ENCODE measurements at regions not wholly inside any gene's neighbourhood (a gene's known extent, or its start where the extent isn't known, plus 50 kb on each side); places are given as distances from the start of the nearest gene placed in this dataset.
A peak's percentile ranks its signal among the peaks of the same experiment; 100 is the strongest.

DNA sequence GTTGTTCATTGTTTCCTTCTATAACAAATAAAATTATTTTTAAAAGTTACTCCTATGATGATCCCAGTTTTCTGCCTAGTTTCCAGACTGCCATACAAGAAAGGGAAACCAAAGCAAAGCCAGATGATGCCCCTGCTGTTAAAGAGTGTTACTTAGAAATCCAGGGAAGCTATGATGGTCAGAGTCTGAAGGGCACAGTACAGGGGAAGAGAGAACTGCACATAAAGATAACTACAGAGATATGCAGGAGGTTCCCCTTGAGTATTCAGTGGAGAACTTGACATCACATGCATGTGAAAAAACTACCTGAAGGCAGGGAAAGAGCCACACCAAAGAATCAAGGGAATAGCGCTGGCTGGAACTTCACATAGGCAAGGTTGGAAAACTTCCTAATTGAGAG is 494.2 kb upstream of the FSTL5 start:
- H3K4me3 ChIP-seq = no peak overlapping the region
- H3K36me3 ChIP-seq (ENCODE audit: insufficient read depth in 1 of 2, low read depth in 1 of 2) = no peaks in the 10 kb centered on the region
- no peak overlapping the region for H3K27ac ChIP-seq
- H3K4me1 ChIP-seq = no peaks in the 10 kb centered on the region
- no peaks in the 10 kb centered on the region for H3K27me3 ChIP-seq (ENCODE audit: insufficient read depth in 3 of 3, low read length in 2 of 3)
- H3K9me3 ChIP-seq = no peaks in the 10 kb centered on the region
- 90 to 100% (median 97%) methylated on average over 1 of the region's 1 CpG for WGBS, 3 donors
- ATAC-seq (no peak), DNase-seq (no peak)
- intact Hi-C loops (cut with DNase I) = no loop called here
- TF ChIP-seq CTCF (IDR thresholded peaks at IDR 0.05) = no peak

DNA sequence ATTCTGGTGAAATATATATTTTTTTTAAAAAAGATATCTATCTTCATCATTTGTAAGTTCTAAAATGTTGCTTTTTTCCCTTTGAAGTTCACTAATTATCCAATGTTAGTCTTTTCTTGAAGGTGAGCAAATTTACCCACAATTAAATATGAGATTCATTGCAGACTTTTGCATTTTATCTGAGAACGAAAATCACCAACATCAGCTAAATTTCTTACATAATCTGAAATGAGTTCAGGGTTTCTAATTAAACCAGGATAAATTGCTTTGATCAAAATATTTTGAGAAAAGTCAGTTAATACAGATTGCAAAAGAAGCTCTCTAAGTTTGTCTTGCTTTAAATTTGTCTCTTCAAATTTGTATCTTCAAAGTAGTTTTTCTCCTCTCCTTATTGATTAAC is 486.4 kb upstream of the FSTL5 start:
- no peak overlapping the region for H3K4me3 ChIP-seq
- ATAC-seq (no peak), DNase-seq (no peak)
- TF ChIP-seq CTCF (IDR thresholded peaks at IDR 0.05) = no peak
- H3K36me3 ChIP-seq (ENCODE audit: insufficient read depth in 1 of 2, low read depth in 1 of 2) = no peaks in the 10 kb centered on the region
- intact Hi-C loops (cut with DNase I) = no loop called here
- H3K4me1 ChIP-seq = no peaks in the 10 kb centered on the region
- 70% methylated on average over 1 of the region's 1 CpG for WGBS, 3 donors
- H3K27me3 ChIP-seq (ENCODE audit: insufficient read depth in 3 of 3, low read length in 2 of 3) = no peaks in the 10 kb centered on the region
- H3K9me3 ChIP-seq = no peaks in the 10 kb centered on the region
- no peak overlapping the region for H3K27ac ChIP-seq

GRCh38 chr4:162645381-162645780 is 481.6 kb upstream of the FSTL5 start:
- intact Hi-C loops (cut with DNase I) = loop anchor here in 1 of 2 donors (5.0 to 10.0 kb wide), 3 partner anchors 317 to 689 kb away; partner anchors contain the start of gene NPY1R
- DNase-seq (no peak), ATAC-seq (peak in 3 of 4 donors; percentile 55 to 69 (median 55))
- Histone ChIP-seq H3K9me3 (no peaks in the 10 kb centered on the region), H3K27ac (no peak overlapping the region), H3K4me3 (no peak overlapping the region), H3K27me3 (ENCODE audit: insufficient read depth in 3 of 3, low read length in 2 of 3) (no peaks in the 10 kb centered on the region), H3K4me1 (no peaks in the 10 kb centered on the region), H3K36me3 (ENCODE audit: insufficient read depth in 1 of 2, low read depth in 1 of 2) (no peaks in the 10 kb centered on the region)
- peak; percentile 62 for TF ChIP-seq CTCF (IDR thresholded peaks at IDR 0.05)
- 46 to 52% (median 52%) methylated on average over 4 of the region's 4 CpGs for WGBS, 3 donors

GRCh38 chr4:162644346-162644745 is 480.5 kb upstream of the FSTL5 start:
- no peaks in the 10 kb centered on the region for H3K27me3 ChIP-seq (ENCODE audit: insufficient read depth in 3 of 3, low read length in 2 of 3)
- H3K9me3 ChIP-seq = no peaks in the 10 kb centered on the region
- H3K27ac ChIP-seq = no peak overlapping the region
- no peaks in the 10 kb centered on the region for H3K36me3 ChIP-seq (ENCODE audit: insufficient read depth in 1 of 2, low read depth in 1 of 2)
- H3K4me3 ChIP-seq = no peak overlapping the region
- no peak for TF ChIP-seq CTCF (IDR thresholded peaks at IDR 0.05)
- intact Hi-C loops (cut with DNase I) = loop anchor here (5.0 to 10.0 kb wide), 2 partner anchors 388 to 690 kb away; partner anchors contain the start of gene NPY1R (in 1 of the 2)
- DNase-seq (no peak), ATAC-seq (no peak)
- 23 to 45% (median 31%) methylated on average over 1 of the region's 1 CpG for WGBS, 3 donors
- no peaks in the 10 kb centered on the region for H3K4me1 ChIP-seq

GRCh38 chr4:162640152-162640551 is 476.4 kb upstream of the FSTL5 start:
- intact Hi-C loops (cut with DNase I) = loop anchor here (5.0 to 10.0 kb wide), 2 partner anchors 392 to 695 kb away; partner anchors contain the start of gene NPY1R (in 1 of the 2)
- H3K4me1 ChIP-seq = no peaks in the 10 kb centered on the region
- no peak for ATAC-seq
- no peak overlapping the region for H3K4me3 ChIP-seq
- H3K9me3 ChIP-seq = no peaks in the 10 kb centered on the region
- H3K27me3 ChIP-seq (ENCODE audit: insufficient read depth in 3 of 3, low read length in 2 of 3) = no peaks in the 10 kb centered on the region
- no peak for DNase-seq
- no peak for TF ChIP-seq CTCF (IDR thresholded peaks at IDR 0.05)
- no peak overlapping the region for H3K27ac ChIP-seq
- 86 to 88% (median 87%) methylated on average over 13 of the region's 13 CpGs for WGBS, 3 donors
- no peaks in the 10 kb centered on the region for H3K36me3 ChIP-seq (ENCODE audit: insufficient read depth in 1 of 2, low read depth in 1 of 2)
